Mesenchymal stem cell (in vitro differentiated cells and primary cell): ENCODE measurements at regions not wholly inside any gene's neighbourhood (a gene's known extent, or its start where the extent isn't known, plus 50 kb on each side); places are given as distances from the start of the nearest gene placed in this dataset.
A peak's percentile ranks its signal among the peaks of the same experiment; 100 is the strongest.
"Not testable (repeated sequence)": the region's sequence is repeated elsewhere in the genome, so short reads cannot be mapped to it uniquely, and the experiment has no call there.

Source experiments
- DNase-seq: peaks from one replicate; pipeline ENCODE4 v3.0.0-alpha.2; 2013
- H2AFZ ChIP-seq: one replicate; pipeline ENCODE4 v1.6.1; 2013; ENCODE audit warnings: low read depth, mild to moderate bottlenecking, control low read depth, inconsistent platforms, low read length, moderate library complexity
- H2AK5ac ChIP-seq: 2 replicates; pipeline ENCODE4 v1.6.1; 2013; ENCODE audit warnings: low read length, moderate library complexity, mild to moderate bottlenecking, inconsistent platforms; ENCODE audit not compliant: severe bottlenecking
- H2BK120ac ChIP-seq: one replicate; pipeline ENCODE4 v1.6.1; 2013; ENCODE audit warnings: low read depth, mild to moderate bottlenecking, inconsistent platforms, low read length, moderate library complexity
- H2BK12ac ChIP-seq, 2 experiments: one replicate each; pipeline ENCODE4 v1.6.1; 2013; ENCODE audit warnings: inconsistent platforms in 2 of 2, low read length in 2 of 2, mild to moderate bottlenecking in 2 of 2, moderate library complexity in 2 of 2, control low read depth in 1 of 2
- H2BK15ac ChIP-seq: one replicate; pipeline ENCODE4 v1.6.1; 2013; ENCODE audit warnings: mild to moderate bottlenecking, low read depth, inconsistent platforms; ENCODE audit not compliant: poor library complexity, severe bottlenecking
- H2BK5ac ChIP-seq: 2 replicates; pipeline ENCODE4 v1.6.1; 2013; ENCODE audit warnings: low read depth, mild to moderate bottlenecking, low read length, control low read depth, inconsistent platforms; ENCODE audit not compliant: poor library complexity, severe bottlenecking
- H3K14ac ChIP-seq, 2 experiments: one replicate each; pipeline ENCODE4 v1.6.1; 2013; ENCODE audit warnings: inconsistent platforms in 2 of 2, low read length in 2 of 2, control low read depth in 1 of 2, mild to moderate bottlenecking in 1 of 2, moderate library complexity in 1 of 2
- H3K18ac ChIP-seq, 2 experiments: one replicate each; pipeline ENCODE4 v1.6.1; 2013; ENCODE audit warnings: inconsistent platforms in 2 of 2, low read length in 2 of 2, control low read depth in 1 of 2, low read depth in 1 of 2, mild to moderate bottlenecking in 1 of 2
- H3K23ac ChIP-seq, 2 experiments: one replicate each; pipeline ENCODE4 v1.6.1; 2013; ENCODE audit warnings: inconsistent platforms in 2 of 2, low read length in 2 of 2, mild to moderate bottlenecking in 2 of 2, moderate library complexity in 2 of 2, control low read depth in 1 of 2
- H3K27ac ChIP-seq: 2 replicates; pipeline ENCODE4 v1.5.1; 2013; ENCODE audit warnings: mild to moderate bottlenecking, moderate library complexity, low read length, control low read depth, inconsistent platforms; ENCODE audit not compliant: poor library complexity, severe bottlenecking
- H3K27me3 ChIP-seq, 2 experiments: 2 replicates each; pipeline versions ENCODE4 v1.6.1 to v1.7.0; 2013; ENCODE audit warnings: low read length in 2 of 2, mild to moderate bottlenecking in 2 of 2, moderate library complexity in 2 of 2, control low read depth in 1 of 2, inconsistent platforms in 1 of 2; ENCODE audit not compliant: control insufficient read depth in 1 of 2, insufficient read depth in 1 of 2
- H3K36me3 ChIP-seq, 2 experiments: 2 replicates each; pipeline versions ENCODE4 v1.6.1 to v1.7.0; 2013; ENCODE audit warnings: low read length in 2 of 2, control low read depth in 1 of 2, inconsistent platforms in 1 of 2, low read depth in 1 of 2, mild to moderate bottlenecking in 1 of 2; ENCODE audit not compliant: insufficient read depth in 2 of 2, control insufficient read depth in 1 of 2
- H3K4ac ChIP-seq, 2 experiments: one replicate each; pipeline ENCODE4 v1.6.1; 2013; ENCODE audit warnings: inconsistent platforms in 2 of 2, low read length in 2 of 2, mild to moderate bottlenecking in 2 of 2, moderate library complexity in 2 of 2, control low read depth in 1 of 2, low read depth in 1 of 2
- H3K4me1 ChIP-seq: 2 replicates; pipeline ENCODE4 v1.6.1; 2013; ENCODE audit warnings: low read depth, low read length, control low read depth; ENCODE audit not compliant: control insufficient read depth, insufficient read depth
- H3K4me2 ChIP-seq: 2 replicates; pipeline ENCODE4 v1.6.1; 2013; ENCODE audit warnings: low read length, mild to moderate bottlenecking, inconsistent platforms; ENCODE audit not compliant: poor library complexity, severe bottlenecking
- H3K4me3 ChIP-seq, 2 experiments: 2 replicates each; pipeline versions ENCODE4 v1.5.1 to v1.7.0; 2013; ENCODE audit warnings: low read length in 2 of 2, mild to moderate bottlenecking in 2 of 2, control low read depth in 1 of 2, low read depth in 1 of 2; ENCODE audit not compliant: insufficient read depth in 1 of 2
- H3K79me1 ChIP-seq: replicated peaks from 2 replicates; pipeline ENCODE4 v1.6.1; 2013; ENCODE audit warnings: mild to moderate bottlenecking, control low read depth, low read length, inconsistent platforms; ENCODE audit not compliant: poor library complexity, severe bottlenecking
- H3K9ac ChIP-seq: 2 replicates; pipeline ENCODE4 v1.7.0; 2013; ENCODE audit warnings: mild to moderate bottlenecking, low read length, moderate library complexity
- H3K9me3 ChIP-seq: 2 replicates; pipeline ENCODE4 v1.7.0; 2013; ENCODE audit warnings: mild to moderate bottlenecking, low read length; ENCODE audit not compliant: control insufficient read depth
- H4K8ac ChIP-seq: one replicate; pipeline ENCODE4 v1.6.1; 2013; ENCODE audit warnings: inconsistent platforms, mild to moderate bottlenecking, low read length, moderate library complexity
- H4K91ac ChIP-seq: one replicate; pipeline ENCODE4 v1.6.1; 2013; ENCODE audit warnings: mild to moderate bottlenecking, low read length, inconsistent platforms
- WGBS: methylation state at CpG from one replicate; pipeline ENCODE4 v1.1.7; 2013; ENCODE audit warnings: mixed read lengths; 5-methylcytosine and 5-hydroxymethylcytosine counted together

- H2BK12ac ChIP-seq = peak overlapping the region in 1 of 2 experiments; percentile 34
- WGBS = 97% methylated on average over 13 of the region's 14 CpGs
- not testable (repeated sequence) for H2AK5ac ChIP-seq, H3K9ac ChIP-seq, H4K8ac ChIP-seq, H3K36me3 ChIP-seq, H3K4me3 ChIP-seq, H3K23ac ChIP-seq, H4K91ac ChIP-seq, H2BK5ac ChIP-seq, DNase-seq, H2AFZ ChIP-seq, H3K4ac ChIP-seq, H3K27ac ChIP-seq, H3K79me1 ChIP-seq, H3K18ac ChIP-seq, H3K4me1 ChIP-seq, H2BK15ac ChIP-seq, H3K9me3 ChIP-seq, H2BK120ac ChIP-seq, H3K4me2 ChIP-seq, H3K27me3 ChIP-seq, H3K14ac ChIP-seq
These were observed 364.5 kb upstream of the KLF6 start for GRCh38 chr10:4149460-4149859.

- Histone ChIP-seq H2AFZ (no peak overlapping the region), H4K91ac (no peak overlapping the region), H3K4ac (no peak overlapping the region), H3K79me1 (no peaks in the 10 kb centered on the region), H3K4me1 (peaks cover 7% of the 10 kb centered on the region), H4K8ac (no peak overlapping the region), H3K18ac (no peak overlapping the region), H3K9ac (no peak overlapping the region), H3K27me3 (no peaks in the 10 kb centered on the region), H2BK12ac (no peak overlapping the region), H2BK15ac (no peak overlapping the region), H3K4me3 (no peak overlapping the region), H3K4me2 (no peak overlapping the region), H3K9me3 (no peaks in the 10 kb centered on the region), H3K23ac (no peak overlapping the region), H2AK5ac (no peak overlapping the region), H3K14ac (no peak overlapping the region), H2BK120ac (no peak overlapping the region), H3K36me3 (no peaks in the 10 kb centered on the region), H2BK5ac (no peak overlapping the region), H3K27ac (no peak overlapping the region)
- DNase-seq = no peak
These were observed 362.2 kb upstream of the KLF6 start for GRCh38 chr10:4147245-4147644.

DNA sequence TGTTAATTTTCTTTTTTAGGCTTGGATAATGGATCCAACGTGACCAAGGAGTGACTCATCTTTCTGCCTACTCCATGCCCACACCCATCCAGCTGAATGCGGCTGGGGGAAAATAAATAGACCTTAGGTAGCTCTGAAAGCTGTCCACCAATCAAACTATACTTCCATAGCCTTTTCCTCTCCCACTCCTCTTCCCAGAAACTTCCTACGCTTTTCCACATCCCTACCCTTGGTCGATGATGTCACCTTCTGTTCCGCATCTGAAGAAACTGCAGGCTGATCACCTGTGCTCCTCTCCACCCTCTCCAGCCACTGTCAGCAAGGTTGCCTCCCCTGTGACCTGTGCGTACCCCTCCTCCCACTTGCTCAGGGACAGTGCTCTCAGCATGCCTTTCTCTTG lies 359.8 kb upstream of the KLF6 start:
- Histone ChIP-seq H3K4ac (peak overlapping the region; percentile 17 to 93), H3K4me1 (peaks cover 4% of the 10 kb centered on the region), H3K4me2 (no peak overlapping the region), H2BK15ac (no peak overlapping the region), H3K23ac (peak overlapping the region in 1 of 2 experiments; percentile 46), H3K9ac (no peak overlapping the region), H2AK5ac (no peak overlapping the region), H3K4me3 (no peak overlapping the region), H4K91ac (peak overlapping the region; percentile 78), H3K27ac (no peak overlapping the region), H3K14ac (peak overlapping the region in 1 of 2 experiments; percentile 82), H3K27me3 (no peaks in the 10 kb centered on the region), H3K18ac (peak overlapping the region in 1 of 2 experiments; percentile 75), H3K9me3 (peaks cover 14% of the 10 kb centered on the region), H2BK120ac (no peak overlapping the region), H4K8ac (peak overlapping the region; percentile 8), H3K36me3 (no peaks in the 10 kb centered on the region), H3K79me1 (no peaks in the 10 kb centered on the region), H2AFZ (no peak overlapping the region), H2BK12ac (peak overlapping the region in 1 of 2 experiments; percentile 59), H2BK5ac (no peak overlapping the region)
- DNase-seq = no peak
- 68% methylated on average over 6 of the region's 6 CpGs for WGBS

DNA sequence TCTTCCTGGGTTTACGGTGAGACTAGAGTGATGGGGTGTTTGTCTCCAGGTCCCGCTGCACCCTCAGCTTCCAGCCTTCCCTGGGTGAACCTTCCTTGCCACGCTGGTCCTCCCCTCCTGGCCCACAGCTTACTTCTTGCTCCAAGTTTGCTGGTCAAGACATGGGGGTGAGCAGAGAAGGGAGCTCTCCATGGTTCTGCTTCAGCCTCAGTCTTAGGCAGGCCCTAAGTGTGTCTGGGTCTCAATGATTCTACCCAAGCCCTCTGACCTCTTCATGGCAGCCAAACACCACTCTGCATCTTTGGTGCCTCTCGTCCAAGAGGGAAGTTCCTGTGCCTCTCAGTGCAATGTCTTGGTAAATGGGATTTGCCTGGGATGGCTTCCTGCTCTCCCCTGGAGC lies 356.5 kb upstream of the KLF6 start:
- no peak overlapping the region for H3K14ac ChIP-seq

More for the DNA sequence above, 356.5 kb upstream of the KLF6 start:
- Histone ChIP-seq H2AFZ (no peak overlapping the region), H2AK5ac (no peak overlapping the region), H3K27ac (no peak overlapping the region), H3K79me1 (no peaks in the 10 kb centered on the region), H3K4ac (no peak overlapping the region), H4K91ac (no peak overlapping the region), H2BK120ac (no peak overlapping the region), H3K27me3 (no peaks in the 10 kb centered on the region), H3K23ac (no peak overlapping the region), H2BK12ac (no peak overlapping the region), H3K9me3 (peaks cover 14% of the 10 kb centered on the region), H2BK5ac (no peak overlapping the region), H3K9ac (no peak overlapping the region), H3K18ac (no peak overlapping the region), H3K36me3 (no peaks in the 10 kb centered on the region), H3K4me1 (peaks cover 4% of the 10 kb centered on the region), H3K4me3 (no peak overlapping the region), H3K4me2 (no peak overlapping the region), H4K8ac (no peak overlapping the region), H2BK15ac (no peak overlapping the region)
- 94% methylated on average over 3 of the region's 4 CpGs for WGBS
- DNase-seq = peak; percentile 33
